ENCODE measurements at regions not wholly inside any gene's neighbourhood (a gene's known extent, or its start where the extent isn't known, plus 50 kb on each side); places are given as distances from the start of the nearest gene placed in this dataset.

- ChIA-PET CTCF (no interaction called here), POLR2A (no interaction called here), RAD21 (ENCODE audit: low non-redundant PET in 1 of 2, low total read pairs in 2 of 2, uncharacterized antibody in 2 of 2, unreplicated experiment in 2 of 2) (no interaction called here)
- Histone ChIP-seq H4K20me1 (ENCODE audit: insufficient read depth) (no peaks in the 10 kb centered on the region), H3K9me2 (ENCODE audit: insufficient read depth) (no peaks in the 10 kb centered on the region), H3K27ac (ENCODE audit: low read depth, low read length) (no peak overlapping the region), H3K9me3 (ENCODE audit: control insufficient read depth in 1 of 2, insufficient read depth in 1 of 2, low read depth in 1 of 2, low read length in 2 of 2) (no peaks in the 10 kb centered on the region), H2AFZ (ENCODE audit: low read depth, low read length, poor library complexity, severe bottlenecking) (no peak overlapping the region), H3K4me2 (ENCODE audit: low read length) (no peak overlapping the region), H3K27me3 (ENCODE audit: insufficient read depth, low read length) (peaks cover 55% of the 10 kb centered on the region; the same call in 1 of the 2 replicates), H3K36me3 (ENCODE audit: control insufficient read depth in 1 of 2, insufficient read depth in 2 of 2, low read length in 2 of 2) (no peaks in the 10 kb centered on the region), H3K9ac (ENCODE audit: low read length) (no peak overlapping the region), H3K4me3 (replicated peaks in 1 of 2; ENCODE audit: low read depth in 1 of 2, low read length in 2 of 2) (no peak overlapping the region), H3K4me1 (ENCODE audit: control insufficient read depth in 1 of 2, insufficient read depth in 2 of 2, low read length in 2 of 2) (no peaks in the 10 kb centered on the region), H3K79me2 (ENCODE audit: insufficient read depth, low read length) (no peaks in the 10 kb centered on the region)
- intact Hi-C loops (cut with micrococcal nuclease): no loop called here
- no TSS peak for BruUV-seq (replicated peaks)
- no peak for ATAC-seq
- TF ChIP-seq EZH2 (IDR thresholded peaks at IDR 0.05): no peak
- TF ChIP-seq POLR2AphosphoS5 (IDR thresholded peaks at IDR 0.05; ENCODE audit: low read depth, low read length): no peak
- no peak for TF ChIP-seq FOSL1 (IDR thresholded peaks at IDR 0.05; ENCODE audit: low read depth)
- no peak for TF ChIP-seq SP1 (IDR thresholded peaks at IDR 0.05; ENCODE audit: low read depth)
- TF ChIP-seq YY1 (IDR thresholded peaks at IDR 0.05; ENCODE audit: extremely low read depth, insufficient replicate concordance, low read depth, low read length): no peak
- TF ChIP-seq CTCF (IDR thresholded peaks at IDR 0.05 in 2 of 3, conservative IDR thresholded peaks at IDR 0.05 in 1 of 3; ENCODE audit: borderline replicate concordance in 1 of 3, insufficient read depth in 1 of 3, low read depth in 2 of 3, low read length in 2 of 3): no peak
- no peak for TF ChIP-seq RAD21 (IDR thresholded peaks at IDR 0.05; ENCODE audit: low read depth)
- no peak for TF ChIP-seq SIN3A (IDR thresholded peaks at IDR 0.05; ENCODE audit: low read depth)
- TF ChIP-seq EZH2phosphoT487 (IDR thresholded peaks at IDR 0.05; ENCODE audit: borderline replicate concordance): no peak
- TF ChIP-seq EGR1 (IDR thresholded peaks at IDR 0.05; ENCODE audit: low read depth): no peak
- TF ChIP-seq CEBPB (IDR thresholded peaks at IDR 0.05; ENCODE audit: low read depth): no peak
- TF ChIP-seq, protein P1, sequence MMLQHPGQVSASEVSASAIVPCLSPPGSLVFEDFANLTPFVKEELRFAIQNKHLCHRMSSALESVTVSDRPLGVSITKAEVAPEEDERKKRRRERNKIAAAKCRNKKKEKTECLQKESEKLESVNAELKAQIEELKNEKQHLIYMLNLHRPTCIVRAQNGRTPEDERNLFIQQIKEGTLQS (IDR thresholded peaks at IDR 0.05): no peak
- TF ChIP-seq, protein P2, sequence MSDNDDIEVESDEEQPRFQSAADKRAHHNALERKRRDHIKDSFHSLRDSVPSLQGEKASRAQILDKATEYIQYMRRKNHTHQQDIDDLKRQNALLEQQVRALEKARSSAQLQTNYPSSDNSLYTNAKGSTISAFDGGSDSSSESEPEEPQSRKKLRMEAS (IDR thresholded peaks at IDR 0.05): no peak
- no peak for TF ChIP-seq ZNF274 (IDR thresholded peaks at IDR 0.05; ENCODE audit: low read depth, low read length)
- no peak for TF ChIP-seq SRF (IDR thresholded peaks at IDR 0.05; ENCODE audit: low read depth)
- TF ChIP-seq TCF7L2 (IDR thresholded peaks at IDR 0.05; ENCODE audit: borderline replicate concordance, extremely low read depth, insufficient read depth, insufficient read length): no peak
- TF ChIP-seq CBX3 (IDR thresholded peaks at IDR 0.05; ENCODE audit: low read depth): no peak
- no peak for DNase-seq (ENCODE audit: low read depth, low spot score)
Measured at GRCh38 chr16:5578980-5579379, 481.4 kb upstream of the EEF2KMT start.
